Parathyroid adenoma (tissue), 2 donors: ENCODE measurements at regions not wholly inside any gene's neighbourhood (a gene's known extent, or its start where the extent isn't known, plus 50 kb on each side); places are given as distances from the start of the nearest gene placed in this dataset.

ENCODE experiments used
- H2AFZ ChIP-seq: fragments of 300-600 bp; sonication (generic); one replicate; pipeline ENCODE4 v1.7.0; 2017; ENCODE audit warnings: antibody characterized with exemption, mild to moderate bottlenecking
- H3K27ac ChIP-seq: fragments of 300-600 bp; sonication (generic); one replicate; pipeline ENCODE4 v1.7.0; 2017
- H3K27me3 ChIP-seq: fragments of 300-600 bp; sonication (generic); one replicate; pipeline ENCODE4 v1.7.0; 2017; ENCODE audit warnings: low read length; ENCODE audit not compliant: control insufficient read depth, insufficient read depth
- H3K36me3 ChIP-seq: fragments of 300-600 bp; sonication (generic); one replicate; pipeline ENCODE4 v1.7.0; 2017; ENCODE audit warnings: low read length; ENCODE audit not compliant: control insufficient read depth, insufficient read depth
- H3K4me1 ChIP-seq: fragments of 300-600 bp; sonication (generic); one replicate; pipeline ENCODE4 v1.7.0; 2017; ENCODE audit warnings: control low read depth
- H3K4me2 ChIP-seq: fragments of 300-600 bp; sonication (generic); one replicate; pipeline ENCODE4 v1.7.0; 2017; ENCODE audit warnings: low read length
- H3K4me3 ChIP-seq: fragments of 300-600 bp; sonication (generic); one replicate; pipeline ENCODE4 v1.7.0; 2017; ENCODE audit warnings: low read depth, low read length
- H3K79me2 ChIP-seq: fragments of 300-600 bp; sonication (generic); one replicate; pipeline ENCODE4 v1.7.0; 2017; ENCODE audit warnings: control low read depth
- H3K9ac ChIP-seq: fragments of 300-600 bp; sonication (generic); one replicate; pipeline ENCODE4 v1.7.0; 2017; ENCODE audit warnings: mild to moderate bottlenecking
- H3K9me3 ChIP-seq: fragments of 300-600 bp; sonication (generic); one replicate; pipeline ENCODE4 v1.7.0; 2017; ENCODE audit warnings: low read length; ENCODE audit not compliant: control insufficient read depth
- TF ChIP-seq, protein P1 (sequence below): fragments of 300-600 bp; sonication (generic); IDR thresholded peaks from one replicate; pipeline ENCODE4 v1.7.0; 2017; ENCODE audit warnings: antibody characterized with exemption, mild to moderate bottlenecking
- donor health status: primary hyperparathyroidism.

DNA sequence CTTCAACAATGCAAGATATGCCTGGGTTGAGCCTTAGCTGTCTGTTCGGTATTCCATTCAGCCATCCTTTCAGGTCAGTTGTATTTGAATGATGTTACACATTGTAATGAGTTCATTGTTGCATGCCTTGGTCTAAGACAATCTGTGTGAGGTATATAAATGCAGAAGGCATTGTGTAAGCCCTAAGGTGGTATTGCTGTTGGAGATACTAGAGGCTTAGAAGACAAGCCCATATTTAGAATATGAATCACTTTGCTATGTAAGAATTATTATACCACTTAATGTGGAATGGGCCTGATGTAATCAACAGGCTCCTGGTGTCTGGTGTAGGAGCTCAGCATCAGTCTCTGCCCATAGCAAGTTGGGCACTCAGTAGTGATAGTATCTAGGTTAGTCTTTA is 473.4 kb upstream of the GNPDA2 start:
- Histone ChIP-seq H3K4me2 (no peak overlapping the region), H3K9ac (no peak overlapping the region), H3K4me1 (no peaks in the 10 kb centered on the region), H3K9me3 (no peaks in the 10 kb centered on the region), H3K79me2 (no peaks in the 10 kb centered on the region), H3K27ac (no peak overlapping the region), H3K4me3 (no peak overlapping the region), H3K27me3 (no peaks in the 10 kb centered on the region), H3K36me3 (no peaks in the 10 kb centered on the region), H2AFZ (no peak overlapping the region)
- TF ChIP-seq, protein P1, sequence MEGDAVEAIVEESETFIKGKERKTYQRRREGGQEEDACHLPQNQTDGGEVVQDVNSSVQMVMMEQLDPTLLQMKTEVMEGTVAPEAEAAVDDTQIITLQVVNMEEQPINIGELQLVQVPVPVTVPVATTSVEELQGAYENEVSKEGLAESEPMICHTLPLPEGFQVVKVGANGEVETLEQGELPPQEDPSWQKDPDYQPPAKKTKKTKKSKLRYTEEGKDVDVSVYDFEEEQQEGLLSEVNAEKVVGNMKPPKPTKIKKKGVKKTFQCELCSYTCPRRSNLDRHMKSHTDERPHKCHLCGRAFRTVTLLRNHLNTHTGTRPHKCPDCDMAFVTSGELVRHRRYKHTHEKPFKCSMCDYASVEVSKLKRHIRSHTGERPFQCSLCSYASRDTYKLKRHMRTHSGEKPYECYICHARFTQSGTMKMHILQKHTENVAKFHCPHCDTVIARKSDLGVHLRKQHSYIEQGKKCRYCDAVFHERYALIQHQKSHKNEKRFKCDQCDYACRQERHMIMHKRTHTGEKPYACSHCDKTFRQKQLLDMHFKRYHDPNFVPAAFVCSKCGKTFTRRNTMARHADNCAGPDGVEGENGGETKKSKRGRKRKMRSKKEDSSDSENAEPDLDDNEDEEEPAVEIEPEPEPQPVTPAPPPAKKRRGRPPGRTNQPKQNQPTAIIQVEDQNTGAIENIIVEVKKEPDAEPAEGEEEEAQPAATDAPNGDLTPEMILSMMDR = no peak

DNA sequence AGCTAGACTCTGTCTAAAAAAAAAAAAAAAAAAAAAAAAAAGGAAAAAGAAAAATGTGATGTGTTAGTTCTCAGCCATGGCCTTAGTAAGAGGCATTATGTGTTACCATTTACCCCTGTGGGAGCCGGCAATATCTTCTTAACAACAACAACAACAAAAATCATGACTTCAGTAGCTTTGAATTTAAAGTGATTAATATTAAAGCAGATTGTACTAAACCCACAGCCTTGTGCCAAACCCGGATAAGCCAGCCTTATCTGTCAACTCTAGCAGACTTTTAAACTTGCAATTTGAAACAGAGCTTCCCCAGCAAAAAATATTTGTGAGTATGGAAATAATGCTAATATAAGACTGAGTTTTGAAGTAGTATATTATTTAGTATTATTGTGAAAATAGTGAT is 462.1 kb upstream of the GNPDA2 start:
- no peak overlapping the region for H3K4me3 ChIP-seq
- no peaks in the 10 kb centered on the region for H3K36me3 ChIP-seq

DNA sequence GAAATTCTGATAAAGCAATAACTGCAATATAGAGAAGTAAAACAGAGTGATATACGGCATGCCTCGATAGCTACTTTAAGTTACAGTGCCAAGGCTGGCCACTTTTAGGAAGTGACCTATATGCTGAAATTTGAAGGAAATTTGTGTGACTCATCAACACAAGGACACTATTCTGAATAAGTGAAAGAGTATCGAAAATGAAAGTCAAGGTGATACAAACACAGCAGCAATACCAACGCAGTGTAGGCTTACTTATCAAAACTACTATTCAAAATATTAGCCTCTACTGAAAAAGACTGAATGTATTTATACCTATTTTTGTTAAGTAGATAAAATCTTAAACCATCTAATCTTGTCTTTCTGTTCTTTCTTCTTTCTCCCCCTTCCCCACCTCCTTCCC is 459.9 kb upstream of the GNPDA2 start:
- H3K4me1 ChIP-seq = no peaks in the 10 kb centered on the region
- no peak overlapping the region for H2AFZ ChIP-seq
- no peaks in the 10 kb centered on the region for H3K36me3 ChIP-seq
- no peak overlapping the region for H3K9ac ChIP-seq
- H3K4me2 ChIP-seq = no peak overlapping the region
- TF ChIP-seq, protein P1 = no peak
- no peak overlapping the region for H3K4me3 ChIP-seq
- no peaks in the 10 kb centered on the region for H3K9me3 ChIP-seq
- H3K79me2 ChIP-seq = no peaks in the 10 kb centered on the region
- no peaks in the 10 kb centered on the region for H3K27me3 ChIP-seq
- H3K27ac ChIP-seq = no peak overlapping the region

More for the DNA sequence above, 462.1 kb upstream of the GNPDA2 start:
- Histone ChIP-seq H3K79me2 (no peaks in the 10 kb centered on the region), H3K4me1 (no peaks in the 10 kb centered on the region), H3K27me3 (no peaks in the 10 kb centered on the region), H3K27ac (no peak overlapping the region), H2AFZ (no peak overlapping the region), H3K9me3 (no peaks in the 10 kb centered on the region), H3K4me2 (no peak overlapping the region), H3K9ac (no peak overlapping the region)
- TF ChIP-seq, protein P1 = no peak

DNA sequence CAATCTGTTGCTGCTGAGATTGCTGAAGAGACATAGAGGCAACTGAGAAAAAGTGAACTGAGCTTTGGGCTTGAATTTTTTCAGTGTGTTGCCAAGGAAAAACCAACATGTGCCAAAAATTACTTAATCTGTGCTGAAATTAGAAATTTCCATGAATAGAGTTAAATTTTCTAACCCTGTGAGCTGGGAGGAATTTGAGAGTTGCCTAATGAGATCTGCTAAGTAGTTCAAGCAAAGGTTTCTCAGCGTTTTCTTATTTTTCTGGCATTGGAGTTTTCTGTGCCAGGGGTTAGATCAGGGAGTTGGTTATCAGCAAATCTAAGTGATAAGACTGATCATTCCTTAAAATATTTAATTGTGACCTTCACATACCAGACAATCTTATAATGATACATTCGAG is 457.5 kb upstream of the GNPDA2 start:
- Histone ChIP-seq H3K9ac (no peak overlapping the region), H3K36me3 (no peaks in the 10 kb centered on the region), H3K27ac (no peak overlapping the region), H3K9me3 (no peaks in the 10 kb centered on the region), H3K79me2 (no peaks in the 10 kb centered on the region), H3K4me1 (no peaks in the 10 kb centered on the region), H3K27me3 (no peaks in the 10 kb centered on the region), H3K4me3 (no peak overlapping the region), H2AFZ (no peak overlapping the region), H3K4me2 (no peak overlapping the region)
- TF ChIP-seq, protein P1 = no peak

DNA sequence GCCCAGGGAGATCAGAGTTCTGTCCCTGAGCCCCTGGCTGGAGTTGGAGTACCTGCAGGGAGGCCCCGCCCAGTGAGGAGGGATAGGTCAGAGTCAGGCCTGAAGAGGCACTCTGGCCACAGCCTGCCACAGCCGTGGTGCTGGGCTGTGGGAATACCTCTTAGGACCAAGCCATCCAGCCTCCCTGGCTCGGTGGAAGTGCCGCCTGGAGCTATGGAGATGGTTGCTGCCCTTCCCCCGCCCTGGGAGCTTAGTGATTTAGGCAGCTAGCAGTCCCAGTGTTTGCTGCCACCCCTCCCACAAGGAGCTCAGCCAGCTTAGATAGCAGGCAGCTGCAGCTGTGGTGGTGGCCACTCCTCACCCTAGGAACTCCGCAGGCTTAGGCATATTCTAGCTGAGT is 446.3 kb upstream of the GNPDA2 start:
- H3K4me2 ChIP-seq = no peak overlapping the region
- H3K9me3 ChIP-seq = no peaks in the 10 kb centered on the region
- no peaks in the 10 kb centered on the region for H3K79me2 ChIP-seq
- TF ChIP-seq, protein P1 = no peak
- no peak overlapping the region for H3K4me3 ChIP-seq
- no peaks in the 10 kb centered on the region for H3K4me1 ChIP-seq
- H2AFZ ChIP-seq = no peak overlapping the region
- H3K27ac ChIP-seq = no peak overlapping the region
- no peaks in the 10 kb centered on the region for H3K27me3 ChIP-seq
- H3K36me3 ChIP-seq = no peaks in the 10 kb centered on the region
- no peak overlapping the region for H3K9ac ChIP-seq
